ENCODE measurements at regions not wholly inside any gene's neighbourhood (a gene's known extent, or its start where the extent isn't known, plus 50 kb on each side); places are given as distances from the start of the nearest gene placed in this dataset.
A peak's percentile ranks its signal among the peaks of the same experiment; 100 is the strongest.

DNA sequence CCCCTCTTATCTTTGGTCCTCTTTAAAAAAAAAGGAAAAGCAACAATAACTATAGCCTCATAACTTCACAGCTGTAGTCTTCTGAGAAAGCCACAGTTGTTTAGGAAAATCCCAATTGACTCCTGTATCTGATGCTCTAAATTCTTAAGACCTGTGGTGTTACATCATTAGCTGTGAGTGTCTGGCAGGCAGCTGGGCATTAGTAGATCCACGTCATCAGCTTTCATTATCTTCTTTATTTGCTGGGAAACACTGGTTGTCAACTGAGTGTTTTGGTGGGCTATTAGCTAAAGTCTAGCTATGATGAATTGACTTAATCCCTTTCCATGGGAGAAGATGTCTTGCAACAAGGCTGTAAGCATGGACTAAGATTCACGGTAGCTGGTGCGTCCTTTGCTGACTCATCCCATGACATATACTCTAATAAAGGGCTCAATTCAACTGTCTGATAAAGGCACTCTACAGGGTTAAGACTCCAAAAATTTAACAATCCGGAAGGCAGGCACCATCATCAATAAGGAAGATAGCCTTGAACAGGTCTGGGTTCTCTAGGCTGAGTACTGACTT, 517.2 kb downstream of the PLCL1 start:
- no peak for DNase-seq

DNA sequence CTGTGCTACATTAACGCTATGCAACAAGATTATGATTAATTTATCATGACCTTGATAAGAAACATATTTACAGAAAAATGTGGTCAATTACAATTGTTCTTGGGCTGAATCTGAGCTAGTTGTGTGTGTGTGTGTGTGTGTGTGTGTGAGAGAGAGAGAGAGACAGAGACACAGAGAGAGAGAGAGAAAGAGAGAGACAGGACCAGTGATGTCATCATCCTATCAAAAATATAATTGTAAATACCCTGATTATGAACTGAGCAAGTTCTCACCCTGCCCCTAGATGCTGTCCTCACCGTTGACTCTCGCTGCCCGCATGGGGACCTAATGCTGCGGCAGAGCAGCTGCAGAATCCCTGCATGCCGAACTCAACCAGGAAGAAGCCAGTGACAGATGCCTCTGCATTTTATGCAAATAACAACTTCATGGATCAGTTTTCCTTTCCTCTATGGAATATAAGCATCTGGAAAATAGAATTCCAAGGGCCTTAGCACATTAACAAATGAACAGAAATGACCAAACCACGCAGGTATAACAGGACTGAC, 512.5 kb downstream of the PLCL1 start:
- DNase-seq = no peak

DNA sequence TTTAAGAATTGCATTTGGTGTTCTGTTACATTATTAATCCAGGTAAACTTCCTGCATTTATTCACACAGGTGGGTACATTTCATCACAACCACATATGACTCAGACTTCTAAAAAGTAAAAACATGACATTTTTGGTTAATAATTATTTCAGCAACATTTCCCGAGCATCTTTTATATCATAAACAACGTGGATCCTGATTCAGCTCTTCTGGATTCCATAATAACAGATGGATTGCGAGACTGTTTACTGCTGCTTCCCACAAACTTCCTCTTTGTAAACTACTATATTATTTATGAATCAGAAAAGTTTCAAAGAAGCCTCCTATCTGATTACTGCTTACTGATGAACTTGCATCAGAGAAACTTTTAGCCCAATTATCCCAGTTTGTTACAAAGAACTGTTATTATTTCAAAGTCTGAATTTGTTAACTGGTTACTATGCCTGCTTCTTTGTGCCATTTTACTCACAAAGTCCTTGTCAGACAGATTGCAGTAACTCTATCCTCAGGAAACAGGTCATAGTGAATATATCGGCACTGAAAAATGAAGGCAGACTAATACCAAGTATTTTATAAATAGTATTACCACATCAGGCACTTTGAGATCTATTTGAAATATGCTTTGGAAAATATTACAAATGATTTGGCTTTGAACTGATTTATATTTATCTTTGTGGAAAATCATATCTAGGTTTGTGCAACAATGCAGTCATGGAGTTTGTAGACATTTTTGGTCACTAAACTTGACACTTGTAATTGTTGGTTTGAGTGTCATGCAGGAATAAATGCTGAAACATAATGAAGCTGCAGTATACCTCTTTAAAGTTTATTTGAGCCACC, 511.6 kb downstream of the PLCL1 start:
- DNase-seq = no peak

DNA sequence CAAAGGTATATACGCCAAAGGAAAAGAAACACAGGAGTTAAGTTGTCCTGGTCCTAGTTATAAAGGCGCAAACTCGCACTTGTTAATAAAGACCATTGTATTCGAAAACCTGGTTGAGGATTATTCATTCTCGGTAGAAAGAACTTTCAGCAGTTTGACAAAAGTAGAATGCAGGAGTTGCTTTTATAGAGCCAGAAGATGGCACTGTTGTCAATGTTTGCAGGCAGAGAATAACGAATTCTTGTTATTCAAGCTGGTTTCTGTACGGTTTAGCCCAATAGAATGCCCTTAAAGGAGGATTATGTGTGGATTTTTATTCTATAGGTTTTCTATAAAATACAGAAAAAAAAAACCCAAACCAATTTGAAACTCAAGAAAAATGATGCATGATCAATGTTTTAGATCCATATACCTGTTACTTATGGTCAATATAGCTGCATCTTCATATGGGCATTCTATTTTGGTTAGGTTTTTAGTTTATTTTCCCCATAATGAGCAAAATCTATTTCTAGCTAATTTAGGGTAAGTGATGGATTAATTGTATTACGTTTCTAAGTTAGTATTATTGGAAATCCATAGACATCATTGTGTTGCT, 510.3 kb downstream of the PLCL1 start:
- DNase-seq = peak; percentile 51

DNA sequence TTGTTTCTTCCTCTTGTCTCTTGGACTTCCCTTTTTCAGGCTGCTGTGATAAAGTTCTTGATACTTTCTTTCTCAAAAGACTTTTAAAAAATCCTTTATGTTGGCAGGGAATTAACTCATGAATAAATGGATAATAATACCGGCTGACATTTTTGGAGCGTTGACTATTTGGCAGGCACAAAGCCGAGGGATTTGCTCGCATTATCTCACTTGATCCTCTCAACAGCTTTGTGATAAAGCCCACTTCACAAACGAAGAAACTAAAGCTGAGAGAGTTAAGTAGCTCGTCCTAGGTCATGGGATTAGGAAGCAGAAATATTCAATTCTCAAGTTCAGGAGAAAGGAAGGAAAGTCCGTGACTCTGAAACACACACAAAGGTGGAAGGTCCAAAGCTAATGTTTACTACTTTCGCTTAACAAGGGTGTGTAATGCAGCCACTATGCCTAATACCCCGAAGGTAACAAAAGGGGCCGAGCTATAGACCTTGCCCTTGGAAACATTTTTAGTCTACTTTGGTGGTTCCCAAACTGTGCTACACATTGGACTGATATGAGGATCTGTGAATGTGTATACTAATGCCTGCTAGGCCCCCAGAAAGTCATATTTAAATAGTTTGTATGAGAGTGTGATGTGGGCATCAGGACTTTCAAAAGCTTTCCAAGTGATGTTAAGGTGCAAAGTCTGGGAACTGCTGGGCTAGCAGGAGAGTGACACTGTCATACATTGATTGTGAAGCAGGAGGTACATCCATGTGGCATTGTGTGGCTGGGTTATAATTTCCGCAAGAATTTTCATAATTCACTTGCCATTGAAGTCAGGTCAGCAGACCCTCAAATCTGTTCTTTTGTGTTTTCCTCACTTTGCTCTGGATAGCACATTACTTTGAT, 508.4 kb downstream of the PLCL1 start:
- DNase-seq = no peak

DNA sequence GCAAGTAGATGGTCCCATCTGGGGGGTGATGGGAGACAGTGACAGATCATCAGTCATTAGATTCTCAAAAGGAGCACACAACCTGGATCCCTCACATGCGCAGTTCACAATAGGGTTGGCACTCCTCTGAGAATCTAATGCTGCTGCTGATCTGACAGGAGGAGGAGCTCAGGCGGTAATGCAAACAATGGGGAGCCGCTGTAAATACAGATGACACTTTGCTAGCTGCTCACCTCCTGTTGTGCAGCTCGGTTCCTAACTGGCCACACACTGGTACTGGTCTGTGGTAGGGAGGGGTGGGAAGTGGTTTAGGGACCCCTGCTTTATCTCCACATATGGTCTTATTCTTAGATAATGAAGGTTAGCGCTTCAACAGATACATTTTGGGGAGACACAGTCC, 506.6 kb downstream of the PLCL1 start:
- no peak for DNase-seq

DNA sequence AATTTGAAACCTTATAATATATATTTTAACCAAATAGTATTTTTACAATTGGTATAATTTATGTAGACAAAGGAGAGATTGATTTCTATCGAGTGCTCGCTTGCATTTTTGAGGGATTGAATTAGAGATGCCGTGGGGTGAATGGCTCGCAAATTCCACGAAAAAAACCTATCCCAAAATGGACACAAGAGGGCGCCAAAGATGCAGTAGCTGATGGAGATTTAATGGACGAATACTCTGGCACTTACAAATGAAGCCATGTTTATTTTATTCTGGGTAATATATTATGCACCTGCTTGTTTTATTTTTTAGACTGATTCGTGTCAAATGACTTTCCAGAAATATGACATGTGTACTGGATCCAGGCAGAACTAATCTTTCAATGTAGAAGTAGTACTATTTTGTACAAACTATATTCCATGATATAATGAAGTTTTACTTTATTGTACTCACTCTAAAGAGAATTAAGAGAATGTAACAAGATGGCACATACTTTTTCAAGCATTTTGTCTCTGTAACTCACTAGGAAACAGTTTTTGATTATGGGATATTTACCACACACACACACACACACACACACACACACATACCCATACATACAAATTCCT, 505.4 kb downstream of the PLCL1 start:
- DNase-seq = peak; percentile 71

DNA sequence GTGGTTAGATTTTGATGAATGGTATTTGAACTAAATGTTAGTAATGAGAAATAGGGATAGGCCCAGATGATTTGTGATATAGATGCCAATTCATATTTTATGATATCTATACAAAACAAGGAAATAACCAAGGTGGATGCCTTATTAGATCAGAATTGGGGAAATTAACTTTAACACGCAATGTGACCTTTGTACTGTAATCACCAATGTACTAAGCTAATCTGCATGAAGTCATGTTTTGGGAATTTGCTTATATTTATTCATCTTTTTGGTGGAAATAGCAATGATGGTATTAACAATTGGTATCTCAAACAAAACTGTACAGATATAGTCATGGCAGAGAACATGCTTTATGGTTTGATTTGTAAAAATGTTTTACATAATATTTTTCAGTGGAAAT, 504.7 kb downstream of the PLCL1 start:
- DNase-seq = no peak

DNA sequence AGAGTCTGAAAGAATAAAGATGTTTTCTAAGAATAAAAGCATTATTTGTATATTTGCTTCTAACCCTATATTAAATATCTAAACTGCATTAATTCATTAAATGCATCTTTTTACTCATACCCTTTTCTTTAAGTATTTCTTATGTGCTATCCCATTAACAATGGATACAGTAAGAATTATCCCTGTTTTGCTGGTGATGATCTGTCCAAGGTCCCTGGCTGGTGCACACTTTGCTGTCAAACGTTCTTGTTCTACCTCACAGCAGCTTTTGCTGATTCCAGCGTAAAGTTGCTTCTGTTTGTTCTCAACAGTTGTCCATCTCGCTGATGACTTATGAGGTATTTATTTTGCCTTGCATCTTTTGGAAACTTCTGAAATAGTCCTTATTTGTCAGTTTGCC, 504.0 kb downstream of the PLCL1 start:
- no peak for DNase-seq

DNA sequence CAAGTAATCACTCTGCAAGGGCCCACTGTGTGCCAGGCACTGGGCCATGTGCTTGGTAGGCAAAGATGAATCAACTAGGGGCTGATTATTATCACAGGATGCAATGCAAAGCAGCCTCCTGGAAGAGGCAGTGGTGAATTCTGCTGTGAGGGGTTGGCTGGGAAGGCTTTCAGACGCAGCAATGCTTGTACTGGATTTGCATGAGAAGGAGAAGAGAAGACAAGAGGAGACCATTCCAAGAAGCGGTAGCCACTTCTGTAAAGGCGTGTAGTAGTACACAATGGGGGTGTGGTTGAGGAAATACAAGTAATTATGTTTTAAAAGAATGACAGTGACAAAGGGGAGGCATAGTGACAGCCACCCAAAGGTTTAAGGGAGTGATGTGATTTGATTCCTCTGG, 502.7 kb downstream of the PLCL1 start:
- no peak for DNase-seq

DNA sequence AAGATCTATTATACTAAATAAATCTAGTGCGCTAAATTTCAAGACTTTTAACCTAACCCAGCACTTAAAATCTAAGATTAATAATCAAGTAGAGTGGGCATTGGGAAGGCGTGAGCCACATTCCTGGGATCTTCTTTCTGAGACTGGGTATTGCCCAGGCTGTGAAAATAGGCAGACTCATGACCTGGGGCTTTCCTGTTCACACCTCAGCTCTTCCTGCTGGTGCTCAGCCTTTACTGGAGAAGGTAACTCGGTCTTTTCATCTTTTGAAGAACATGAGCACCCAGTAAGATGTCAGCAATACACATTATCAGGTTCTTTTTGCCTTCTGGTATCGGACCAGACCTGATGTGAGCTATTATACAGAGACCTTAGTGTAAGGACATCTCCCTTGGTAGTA, 500.5 kb downstream of the PLCL1 start:
- DNase-seq = no peak

DNA sequence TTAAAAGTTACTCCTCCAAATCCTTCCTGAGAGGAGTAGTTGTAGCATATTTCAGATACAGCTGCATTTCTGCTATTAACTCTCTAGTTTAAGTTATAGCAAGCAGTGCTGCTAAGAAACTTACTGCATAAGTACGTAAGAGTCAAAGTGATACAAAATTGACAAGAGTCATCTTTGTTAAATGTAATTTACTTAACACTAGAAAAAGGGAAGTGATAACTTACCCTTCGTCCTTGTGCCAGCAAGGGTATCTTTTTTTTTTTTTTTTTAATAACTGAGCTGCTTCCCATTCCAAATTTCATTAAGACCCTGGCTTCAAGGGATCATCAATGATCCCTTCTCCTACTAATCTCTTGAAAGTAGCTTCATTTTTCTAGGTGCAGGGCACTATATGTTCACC, 493.0 kb downstream of the PLCL1 start:
- peak; percentile 31 for DNase-seq

DNA sequence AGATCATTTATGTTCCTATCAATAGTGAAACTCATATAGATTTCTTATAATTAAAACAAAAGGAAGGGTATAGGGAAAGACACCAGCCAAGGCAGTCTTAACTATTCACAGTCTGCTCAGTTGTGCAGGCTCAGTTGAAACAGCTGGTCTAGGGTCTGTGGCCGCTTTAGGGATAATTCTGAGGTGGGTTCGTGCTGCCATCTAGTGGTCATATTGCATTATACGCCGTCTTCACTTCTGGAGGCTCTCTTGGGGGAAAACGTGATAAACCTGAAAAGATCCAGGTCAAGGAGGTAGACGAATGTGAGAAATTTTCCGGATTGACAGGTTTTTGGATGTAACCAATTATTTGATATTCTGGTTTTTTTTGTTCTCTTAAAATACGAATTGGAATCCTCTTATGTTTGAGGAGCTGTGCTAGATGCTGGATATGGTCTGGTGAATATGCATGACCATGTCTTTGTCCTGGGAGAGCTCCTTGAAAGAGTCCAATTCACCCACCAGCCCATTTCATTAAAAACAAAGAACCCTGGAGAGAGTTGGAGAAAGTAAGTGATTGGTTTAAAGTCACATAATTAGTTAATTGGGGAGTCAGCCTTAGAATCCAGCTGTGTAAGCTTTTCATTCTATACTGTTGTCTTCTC, 492.4 kb downstream of the PLCL1 start:
- peak; percentile 74 for DNase-seq

DNA sequence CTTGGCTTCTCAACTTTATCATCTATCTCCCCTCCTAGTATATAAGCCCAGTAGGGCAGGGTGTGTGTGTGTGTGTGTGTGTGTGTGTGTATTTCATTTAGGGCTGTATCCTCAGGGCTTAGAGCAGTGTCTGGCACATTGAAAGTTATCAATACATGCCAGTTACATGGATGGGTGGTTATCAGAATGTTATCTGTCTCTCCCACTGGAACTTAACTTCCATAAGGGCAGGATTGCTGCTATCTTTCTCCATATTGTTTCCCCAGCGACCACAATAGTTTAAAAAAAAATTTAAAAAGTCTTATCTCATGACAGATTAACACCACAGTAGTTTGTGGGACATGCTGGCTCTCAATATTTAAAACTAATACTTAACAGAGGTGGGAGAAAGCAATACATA, 488.9 kb downstream of the PLCL1 start:
- no peak for DNase-seq

DNA sequence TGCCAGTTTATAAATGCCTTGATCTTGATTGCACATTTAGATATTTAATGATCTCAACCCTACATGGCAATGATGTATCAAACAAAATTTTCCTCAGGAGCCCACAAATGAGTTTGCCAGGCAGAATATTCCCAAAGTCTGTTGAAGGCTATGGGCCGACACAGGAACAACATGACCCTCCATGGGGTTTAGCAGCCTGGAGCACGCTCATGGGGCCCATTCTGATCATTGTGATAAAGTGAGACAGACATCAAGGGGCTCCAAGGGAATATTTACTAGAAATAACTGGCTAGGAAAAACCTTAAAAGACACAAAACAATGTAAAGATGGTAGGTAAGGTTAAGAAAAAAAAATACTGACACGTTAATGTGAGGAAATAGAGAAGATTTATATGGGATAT, 485.4 kb downstream of the PLCL1 start:
- DNase-seq = no peak

DNA sequence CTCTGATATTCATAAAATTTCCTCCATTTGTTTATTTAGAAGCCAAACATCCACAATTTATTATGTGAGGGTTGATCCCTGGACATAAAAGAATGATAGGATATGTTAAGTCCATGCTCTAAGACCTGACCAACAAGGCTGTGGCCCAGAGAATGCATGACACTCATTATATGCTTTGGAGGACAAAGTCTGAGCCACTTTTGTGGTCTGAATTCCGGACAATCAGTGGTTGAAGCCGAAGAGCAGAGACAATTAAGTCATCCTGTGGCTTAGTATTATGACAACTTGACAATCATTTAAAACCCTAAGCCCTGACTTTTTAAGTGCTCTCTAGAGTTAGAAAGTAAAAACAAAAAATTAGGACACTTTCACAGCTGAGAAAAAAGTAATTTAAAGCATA, 483.3 kb downstream of the PLCL1 start:
- DNase-seq = no peak

DNA sequence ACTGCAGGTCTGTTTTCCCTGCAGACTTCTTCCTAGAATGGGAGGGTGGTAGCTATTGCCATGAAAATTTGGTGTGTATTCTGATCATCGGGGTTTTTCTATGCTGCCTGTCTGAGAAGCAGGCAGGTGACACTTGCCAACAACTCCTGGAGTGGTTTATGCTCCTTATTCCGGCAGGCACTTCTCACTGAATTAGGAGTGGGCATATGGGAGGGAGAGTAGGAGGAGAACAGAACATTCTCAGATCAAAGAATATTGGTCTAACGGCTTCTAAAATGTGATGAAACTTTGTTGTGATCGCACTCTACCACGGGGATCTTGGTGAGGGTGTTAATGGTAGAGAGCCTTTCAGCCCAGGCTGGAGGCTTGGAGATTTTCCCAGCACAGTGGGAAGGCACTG, 480.8 kb downstream of the PLCL1 start:
- no peak for DNase-seq

DNA sequence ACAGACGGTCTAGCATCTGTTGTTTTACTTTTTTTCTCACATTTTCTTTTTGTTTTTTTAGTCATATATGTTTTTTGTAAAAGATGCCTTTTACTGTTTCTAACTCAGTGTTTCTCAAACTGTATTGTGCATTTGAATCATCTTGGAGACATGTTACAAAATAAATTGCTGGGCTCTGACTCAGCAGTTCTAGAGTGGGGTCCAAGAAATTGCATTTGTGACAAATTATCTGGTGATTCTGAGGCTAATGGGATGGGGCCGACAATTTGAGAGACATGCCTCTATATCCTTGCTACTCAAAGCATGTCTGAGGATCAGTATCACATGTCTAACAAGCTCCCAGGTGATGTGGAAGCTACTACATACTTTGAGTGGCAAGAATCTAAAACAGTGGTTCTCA, 478.8 kb downstream of the PLCL1 start:
- no peak for DNase-seq

DNA sequence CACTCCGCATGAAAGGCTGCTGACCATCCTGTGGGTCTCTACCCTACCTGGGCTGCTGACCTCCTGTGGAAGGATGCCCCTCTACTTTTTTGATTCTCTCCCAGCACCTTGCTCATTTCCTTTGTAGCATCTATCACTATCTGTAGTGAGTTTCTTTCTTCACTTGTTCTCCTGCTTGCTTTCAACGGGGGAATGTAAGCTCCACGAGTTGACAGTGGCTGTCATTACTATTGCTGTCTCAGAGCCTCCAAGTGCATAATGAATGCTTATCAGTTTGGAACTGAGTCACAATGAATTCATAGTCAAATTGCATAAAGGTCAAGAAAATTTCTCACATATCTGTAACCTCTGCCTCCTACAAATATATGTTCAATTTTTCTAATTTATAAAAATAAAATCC, 477.7 kb downstream of the PLCL1 start:
- DNase-seq = no peak

DNA sequence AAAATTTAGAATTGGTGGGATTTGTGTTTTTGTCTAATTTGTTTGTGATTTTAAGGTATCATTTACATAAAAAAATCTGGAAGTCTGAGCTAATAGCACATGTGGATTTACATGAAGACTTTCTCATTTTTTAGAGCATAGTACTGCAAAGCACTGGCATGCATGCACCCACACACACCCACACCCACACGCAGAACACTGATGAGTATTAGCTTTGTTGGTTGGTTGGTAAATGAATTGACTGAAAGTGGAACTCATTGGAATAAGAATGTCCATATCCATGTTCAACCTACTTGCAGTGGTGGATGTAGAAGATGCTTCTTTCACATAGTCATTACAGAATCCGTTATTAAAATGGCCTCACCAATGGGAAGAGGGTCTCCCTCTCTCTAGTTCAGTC, 475.8 kb downstream of the PLCL1 start:
- DNase-seq = no peak

DNA sequence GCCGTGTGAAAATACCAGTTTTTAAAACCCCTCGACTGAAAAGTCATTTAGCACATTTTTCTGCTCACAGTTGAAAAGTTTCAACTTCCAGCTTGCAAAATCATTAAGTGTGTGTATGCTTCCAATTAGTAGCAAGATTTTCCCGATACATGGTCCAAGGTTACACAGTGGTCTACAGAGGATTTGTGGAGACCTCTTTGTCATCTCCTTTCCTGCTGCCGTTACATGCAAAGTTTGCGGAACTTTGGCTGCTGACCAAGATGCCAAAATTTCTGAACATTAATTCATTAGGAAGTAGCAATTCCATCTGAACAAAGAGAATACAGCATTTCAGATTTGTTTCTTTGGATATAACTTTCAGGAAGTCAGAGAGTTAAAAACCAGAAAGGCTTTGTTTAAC, 474.6 kb downstream of the PLCL1 start:
- DNase-seq = no peak

DNA sequence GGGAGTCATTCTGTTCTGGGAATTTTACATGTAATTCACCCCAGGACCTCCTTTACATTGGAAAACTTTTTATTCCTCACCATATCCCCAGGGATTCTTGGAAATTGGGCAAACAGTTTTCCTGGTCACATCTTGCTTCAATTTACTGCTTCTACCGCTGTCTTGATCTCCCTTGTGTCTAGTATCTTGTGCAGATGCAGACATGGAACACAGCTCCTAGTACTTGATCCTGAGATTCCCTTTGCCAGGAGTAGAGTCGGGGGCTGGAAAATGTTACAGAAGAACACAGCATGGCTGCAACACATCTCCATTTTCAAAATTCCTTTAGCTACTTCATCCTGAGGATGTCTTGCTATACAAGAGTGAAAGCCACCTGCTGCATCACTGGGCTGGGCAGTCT, 472.8 kb downstream of the PLCL1 start:
- DNase-seq = no peak
